Left ventricle myocardium inferior (tissue), 1 donor: ENCODE measurements at regions not wholly inside any gene's neighbourhood (a gene's known extent, or its start where the extent isn't known, plus 50 kb on each side); places are given as distances from the start of the nearest gene placed in this dataset.

Experiments
- DNase-seq: peaks from one replicate; pipeline ENCODE4 v3.0.0-alpha.2; 2020
- H3K27ac ChIP-seq: fragments of 200-600 bp; replicated peaks from 2 replicates; pipeline ENCODE4 v1.8.0; 2021
- H3K27me3 ChIP-seq: fragments of 200-600 bp; 2 replicates; pipeline ENCODE4 v1.8.0; 2021; ENCODE audit warnings: low read depth
- H3K36me3 ChIP-seq: fragments of 200-600 bp; 2 replicates; pipeline ENCODE4 v1.8.0; 2021
- H3K4me1 ChIP-seq: fragments of 200-600 bp; 2 replicates; pipeline ENCODE4 v1.8.0; 2021
- H3K4me3 ChIP-seq: fragments of 200-600 bp; 2 replicates; pipeline ENCODE4 v1.8.0; 2021; ENCODE audit warnings: mild to moderate bottlenecking, moderate library complexity
- H3K9me3 ChIP-seq: fragments of 200-600 bp; replicated peaks from 2 replicates; pipeline ENCODE4 v1.8.0; 2021
- intact Hi-C: fragments of 100-400 bp; cut with micrococcal nuclease; formaldehyde crosslinking; loops from one replicate; pipeline ENCODE4 v1.11.0; 2022
- TF ChIP-seq, protein P1 (sequence below): fragments of 200-600 bp; IDR thresholded peaks from 2 replicates; pipeline ENCODE4 v1.8.0; 2021; ENCODE audit warnings: antibody characterized with exemption, mild to moderate bottlenecking, borderline replicate concordance
- donor health status: DM: no; HTN: yes; CAD: no; lungs with severe emphysema.

- H3K9me3 ChIP-seq, result peaks cover 30% of the 10 kb centered on the region
- TF ChIP-seq, protein P1, sequence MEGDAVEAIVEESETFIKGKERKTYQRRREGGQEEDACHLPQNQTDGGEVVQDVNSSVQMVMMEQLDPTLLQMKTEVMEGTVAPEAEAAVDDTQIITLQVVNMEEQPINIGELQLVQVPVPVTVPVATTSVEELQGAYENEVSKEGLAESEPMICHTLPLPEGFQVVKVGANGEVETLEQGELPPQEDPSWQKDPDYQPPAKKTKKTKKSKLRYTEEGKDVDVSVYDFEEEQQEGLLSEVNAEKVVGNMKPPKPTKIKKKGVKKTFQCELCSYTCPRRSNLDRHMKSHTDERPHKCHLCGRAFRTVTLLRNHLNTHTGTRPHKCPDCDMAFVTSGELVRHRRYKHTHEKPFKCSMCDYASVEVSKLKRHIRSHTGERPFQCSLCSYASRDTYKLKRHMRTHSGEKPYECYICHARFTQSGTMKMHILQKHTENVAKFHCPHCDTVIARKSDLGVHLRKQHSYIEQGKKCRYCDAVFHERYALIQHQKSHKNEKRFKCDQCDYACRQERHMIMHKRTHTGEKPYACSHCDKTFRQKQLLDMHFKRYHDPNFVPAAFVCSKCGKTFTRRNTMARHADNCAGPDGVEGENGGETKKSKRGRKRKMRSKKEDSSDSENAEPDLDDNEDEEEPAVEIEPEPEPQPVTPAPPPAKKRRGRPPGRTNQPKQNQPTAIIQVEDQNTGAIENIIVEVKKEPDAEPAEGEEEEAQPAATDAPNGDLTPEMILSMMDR, result no peak
- H3K27ac ChIP-seq, result no peak overlapping the region
- DNase-seq, result no peak
- no peaks in the 10 kb centered on the region for H3K36me3 ChIP-seq
- H3K4me1 ChIP-seq, result peaks cover 5% of the 10 kb centered on the region
- no peaks in the 10 kb centered on the region for H3K27me3 ChIP-seq
- no peak overlapping the region for H3K4me3 ChIP-seq
- intact Hi-C loops, result no loop called here
Measured at GRCh38 chr10:21053953-21054690, 157.0 kb upstream of the NEBL start.

DNA sequence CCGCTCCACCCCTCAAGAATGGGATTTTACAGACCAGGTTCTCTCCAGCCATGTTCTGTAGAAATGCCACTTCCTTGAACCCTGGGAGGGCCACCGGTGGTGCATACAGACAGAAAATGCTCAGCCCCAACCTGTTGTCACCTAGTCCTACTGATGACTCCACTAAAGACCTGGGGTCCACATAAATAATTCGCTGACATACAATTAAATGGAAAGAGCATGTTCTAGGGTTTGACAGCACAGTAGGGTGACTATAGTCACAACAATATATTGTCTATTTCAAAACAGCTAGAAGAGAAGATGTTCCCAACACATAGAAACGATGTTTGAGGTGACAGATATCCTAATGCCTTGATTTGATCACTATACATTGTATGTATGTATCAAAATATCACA is 155.6 kb upstream of the NEBL start:
- peaks cover 17% of the 10 kb centered on the region for H3K9me3 ChIP-seq

DNA sequence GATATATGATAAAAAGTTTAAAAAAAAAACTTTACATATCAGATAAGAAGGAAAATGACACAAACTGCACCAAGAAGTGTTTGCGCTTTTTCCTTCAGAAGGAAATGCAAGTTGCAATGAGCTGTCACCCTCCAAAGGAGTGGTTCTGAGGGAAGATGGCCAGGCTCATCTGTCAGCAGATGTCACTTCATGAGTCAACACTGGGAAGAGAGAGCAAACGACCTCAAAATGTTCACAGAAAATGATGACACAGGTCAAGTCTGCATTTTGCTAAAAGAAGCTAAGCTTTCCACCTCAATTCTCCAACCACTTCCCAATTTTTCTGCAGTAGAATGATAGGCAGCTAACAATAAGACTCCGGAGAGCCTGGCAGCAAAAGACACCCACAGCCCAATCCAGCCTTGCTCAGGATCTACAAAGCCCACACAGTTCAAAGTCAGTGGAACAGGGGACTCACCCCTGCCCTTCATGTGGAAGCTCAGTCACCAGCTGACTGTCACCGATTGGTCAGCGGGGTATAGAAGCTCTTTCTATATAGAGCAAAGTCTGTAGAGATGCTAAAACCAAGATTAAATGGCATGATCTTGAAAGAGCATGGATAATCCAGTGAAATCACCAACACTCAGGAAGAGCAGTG is 155.1 kb upstream of the NEBL start:
- H3K4me3 ChIP-seq, result no peak overlapping the region
- H3K9me3 ChIP-seq, result peaks cover 17% of the 10 kb centered on the region
- H3K27me3 ChIP-seq, result no peaks in the 10 kb centered on the region
- no peaks in the 10 kb centered on the region for H3K4me1 ChIP-seq
- DNase-seq, result no peak
- intact Hi-C loops, result no loop called here
- H3K27ac ChIP-seq, result no peak overlapping the region
- no peaks in the 10 kb centered on the region for H3K36me3 ChIP-seq
- TF ChIP-seq, protein P1, result no peak

More for the DNA sequence above, 155.6 kb upstream of the NEBL start:
- Histone ChIP-seq H3K27me3 (no peaks in the 10 kb centered on the region), H3K36me3 (no peaks in the 10 kb centered on the region), H3K4me3 (no peak overlapping the region), H3K27ac (no peak overlapping the region), H3K4me1 (no peaks in the 10 kb centered on the region)
- TF ChIP-seq, protein P1, result no peak
- DNase-seq, result no peak
- intact Hi-C loops, result no loop called here

DNA sequence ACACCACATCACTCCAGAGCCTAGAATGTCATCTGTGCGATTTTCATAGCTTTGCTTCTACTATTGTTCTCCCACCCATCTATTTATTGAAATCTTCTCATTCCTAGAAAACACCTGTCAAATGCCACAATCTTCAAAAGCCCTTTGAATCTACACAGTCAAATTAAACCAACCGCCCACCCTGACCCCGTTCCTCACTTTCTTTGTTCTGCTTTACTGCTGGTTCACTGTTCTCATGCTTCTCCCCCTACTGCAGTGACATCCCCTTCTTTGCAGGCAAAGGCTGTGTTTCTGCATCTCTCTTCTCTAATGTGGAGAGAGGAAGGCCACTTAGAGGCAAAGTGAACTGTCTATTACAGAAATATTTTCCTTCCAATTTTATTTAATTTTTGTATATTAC is 152.4 kb upstream of the NEBL start:
- peaks cover 17% of the 10 kb centered on the region for H3K9me3 ChIP-seq
- no peaks in the 10 kb centered on the region for H3K27me3 ChIP-seq
- intact Hi-C loops, result no loop called here
- H3K27ac ChIP-seq, result no peak overlapping the region
- H3K36me3 ChIP-seq, result no peaks in the 10 kb centered on the region
- DNase-seq, result no peak
- TF ChIP-seq, protein P1, result no peak
- H3K4me1 ChIP-seq, result no peaks in the 10 kb centered on the region
- H3K4me3 ChIP-seq, result no peak overlapping the region

DNA sequence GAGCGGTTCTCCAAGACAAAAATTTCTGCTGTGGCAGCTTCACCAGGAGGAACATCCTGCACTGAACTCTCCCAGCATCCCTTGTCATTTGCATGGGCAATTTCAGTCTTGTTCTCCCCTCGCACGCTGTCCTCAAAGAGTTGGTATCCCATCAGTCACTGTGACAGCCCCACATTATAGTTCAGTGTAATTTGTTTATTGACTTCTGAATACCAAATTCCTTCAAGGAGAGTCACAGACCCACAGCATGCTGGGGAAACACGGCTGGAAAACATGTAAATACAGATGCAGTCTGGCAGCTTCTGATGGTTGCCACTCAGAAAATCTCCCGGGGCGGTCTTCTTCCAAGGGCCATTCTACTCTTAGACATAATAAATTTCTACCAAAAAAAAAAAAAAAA is 151.0 kb upstream of the NEBL start:
- no peak overlapping the region for H3K4me3 ChIP-seq
- H3K27ac ChIP-seq, result no peak overlapping the region
- no peaks in the 10 kb centered on the region for H3K36me3 ChIP-seq
- no peaks in the 10 kb centered on the region for H3K4me1 ChIP-seq
- H3K27me3 ChIP-seq, result no peaks in the 10 kb centered on the region
- peaks cover 17% of the 10 kb centered on the region for H3K9me3 ChIP-seq
- no peak for DNase-seq
- intact Hi-C loops, result no loop called here
- TF ChIP-seq, protein P1, result no peak
